Stimulated activated CD8-positive, alpha-beta memory T cell treated with anti-CD3 and anti-CD28 coated beads, Interleukin-4, amount 100 ng/mL, for 48 hours (primary cell): ENCODE measurements at regions not wholly inside any gene's neighbourhood (a gene's known extent, or its start where the extent isn't known, plus 50 kb on each side); places are given as distances from the start of the nearest gene placed in this dataset.
A peak's percentile ranks its signal among the peaks of the same experiment; 100 is the strongest.
"Not testable (repeated sequence)": the region's sequence is repeated elsewhere in the genome, so short reads cannot be mapped to it uniquely, and the experiment has no call there.

Source experiments
- DNase-seq: peaks from one replicate; pipeline ENCODE4 v3.0.0-alpha.2; 2020

DNA sequence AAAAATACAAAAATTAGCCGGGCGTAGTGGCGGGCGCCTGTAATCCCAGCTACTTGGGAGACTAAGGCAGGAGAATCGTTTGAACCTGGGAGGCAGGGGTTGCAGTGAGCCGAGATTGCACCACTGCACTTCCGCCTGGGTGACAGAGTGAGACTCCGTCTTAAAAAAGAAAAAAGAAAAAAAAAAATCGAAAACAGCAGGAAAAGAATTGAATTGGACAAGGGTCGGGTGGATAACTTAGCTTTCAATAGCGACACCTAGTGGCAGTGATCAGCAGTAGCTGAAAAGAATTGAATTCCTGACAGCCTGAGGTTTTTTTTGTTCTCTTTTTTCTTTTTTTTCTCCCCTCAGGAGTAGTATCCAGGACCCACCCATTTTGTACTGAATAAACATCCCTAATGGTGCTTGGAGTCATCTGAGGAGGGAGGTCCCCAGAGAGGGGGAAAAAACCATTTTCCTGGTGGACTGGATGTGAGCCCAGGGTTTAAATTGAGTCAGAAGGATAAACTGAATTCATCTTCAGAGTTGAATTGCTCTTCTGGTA lies 55.1 kb downstream of the CYCS start:
- peak; percentile 49 for DNase-seq

DNA sequence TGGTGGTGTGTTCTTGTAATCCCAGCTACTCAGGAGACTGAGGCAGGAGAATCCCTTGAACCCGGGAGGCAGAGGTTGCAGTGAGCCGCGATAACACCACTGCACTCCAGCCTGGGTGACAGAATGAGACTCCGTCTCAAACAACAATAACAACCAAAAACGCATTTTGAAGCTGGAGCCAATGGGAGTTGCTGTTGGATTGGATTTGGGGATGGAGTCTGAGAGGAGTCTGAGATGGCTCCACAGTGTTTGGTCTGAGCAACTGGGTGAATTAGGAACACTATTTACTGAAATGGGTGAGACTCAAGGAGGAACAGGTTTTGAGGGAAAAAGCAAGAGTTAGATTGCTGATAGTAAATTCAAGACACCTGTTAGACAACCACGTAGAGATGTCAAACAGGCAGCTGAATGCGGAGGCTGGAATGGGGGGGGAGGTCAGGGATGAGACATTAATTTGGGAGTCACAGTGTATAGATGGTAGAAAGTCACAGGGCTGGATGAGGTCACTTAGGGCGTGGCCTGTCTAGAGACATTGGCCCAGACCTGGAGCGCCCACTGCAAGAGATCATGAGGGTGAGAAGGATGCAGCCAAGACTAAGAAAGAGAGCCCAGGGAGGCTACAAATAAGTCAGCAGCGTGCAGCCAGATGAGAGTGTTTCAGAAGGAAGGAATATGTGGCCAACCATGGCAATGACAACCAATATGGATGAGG lies 56.4 kb downstream of the CYCS start:
- DNase-seq: no peak

DNA sequence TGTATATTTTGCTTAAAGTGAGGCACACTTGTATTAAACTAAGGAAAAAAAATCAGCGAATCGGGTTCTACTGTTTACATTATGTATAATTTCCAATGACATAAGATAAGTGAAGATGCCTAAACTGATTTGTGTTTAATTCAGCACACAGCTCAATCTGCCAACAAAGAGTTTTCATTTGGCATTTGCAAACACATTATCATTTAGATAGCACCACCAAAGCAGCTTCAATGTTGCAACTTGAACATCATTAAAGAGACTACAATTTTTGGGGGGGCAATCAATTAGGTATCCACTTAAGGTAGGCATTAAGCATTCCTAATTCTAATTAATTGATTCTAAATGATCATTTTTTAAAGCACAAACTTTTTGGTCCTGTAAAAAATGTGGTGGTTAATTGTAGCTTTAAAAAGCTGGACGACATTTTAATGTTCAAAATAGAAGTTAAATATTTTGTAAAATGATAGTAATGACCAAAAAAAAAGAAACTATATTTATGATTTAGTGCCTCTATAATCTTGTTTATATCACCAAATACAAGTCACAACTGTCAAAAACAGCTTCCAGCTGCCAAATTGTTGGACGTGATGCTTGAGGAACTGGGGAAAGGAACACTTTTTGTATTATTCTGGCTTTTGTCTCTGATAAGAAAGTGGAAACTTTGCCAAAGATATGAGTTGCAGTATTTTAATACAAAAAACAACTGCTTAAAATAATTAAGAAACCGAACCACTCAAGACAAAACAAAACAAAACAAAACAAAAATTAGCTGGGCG lies 57.1 kb downstream of the CYCS start:
- no peak for DNase-seq

DNA sequence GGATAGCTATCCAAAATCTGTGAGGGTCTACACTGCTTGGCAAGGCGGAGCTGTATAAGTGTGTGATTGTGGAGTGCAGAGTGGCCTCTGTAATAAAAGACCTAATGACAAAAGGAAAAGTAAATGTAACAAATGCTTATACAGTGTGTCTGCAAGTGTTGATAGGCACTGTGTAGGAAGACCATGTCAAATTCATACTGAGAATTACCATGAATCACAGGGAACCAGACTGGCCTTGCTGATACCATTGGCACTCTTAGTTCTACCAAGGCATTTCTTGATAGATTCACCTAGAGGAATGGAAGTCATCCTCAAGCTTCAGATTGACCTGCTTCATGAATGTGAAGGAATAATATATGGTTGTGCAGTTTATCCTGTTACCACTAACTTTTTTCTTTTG lies 58.8 kb downstream of the CYCS start:
- no peak for DNase-seq

DNA sequence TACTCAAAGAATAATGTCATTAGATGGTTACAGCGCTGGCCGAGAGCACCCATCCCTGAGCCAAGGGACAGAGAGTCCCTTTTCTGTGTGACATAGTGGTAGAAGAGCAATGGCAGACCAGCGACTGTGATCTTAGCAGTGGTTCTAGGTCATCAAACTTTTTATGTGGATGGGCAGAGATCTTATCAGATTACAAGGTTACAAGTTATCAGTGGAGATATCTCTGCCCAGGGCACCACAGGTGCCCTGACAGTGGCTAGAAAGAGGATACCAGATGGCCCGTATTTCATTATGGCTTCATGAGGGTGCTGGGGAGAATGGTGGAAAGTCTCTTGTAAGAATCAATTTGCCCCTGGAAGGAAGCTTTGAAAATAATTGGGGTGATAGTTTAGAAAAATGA lies 62.7 kb downstream of the CYCS start:
- no peak for DNase-seq

DNA sequence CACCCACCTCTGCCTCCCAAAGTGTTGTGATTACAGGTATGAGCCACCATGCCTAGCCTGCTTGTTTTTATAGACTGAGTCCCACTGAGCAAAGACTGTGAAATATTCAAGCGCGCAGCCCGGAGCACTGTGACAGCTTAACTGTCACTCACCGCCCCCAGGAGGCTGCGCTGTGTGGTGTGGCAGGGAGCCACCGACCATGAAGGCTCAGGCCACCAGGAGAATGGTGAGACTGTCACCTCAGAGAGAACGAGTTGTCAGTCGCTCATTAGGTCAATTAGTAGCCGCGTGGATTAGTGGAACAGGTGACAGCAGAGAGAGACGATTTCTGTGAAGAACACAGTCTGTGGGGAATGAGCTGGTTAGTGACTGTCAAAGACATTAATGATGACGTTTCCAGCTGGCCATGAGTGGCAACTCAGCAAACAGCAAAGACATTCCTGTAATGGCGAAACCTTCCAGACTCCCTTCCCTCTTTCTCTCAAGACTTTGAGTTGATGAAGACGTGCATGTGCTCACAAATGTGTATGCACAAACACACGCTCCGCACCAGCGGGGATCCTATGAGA lies 64.5 kb downstream of the CYCS start:
- DNase-seq: no peak

DNA sequence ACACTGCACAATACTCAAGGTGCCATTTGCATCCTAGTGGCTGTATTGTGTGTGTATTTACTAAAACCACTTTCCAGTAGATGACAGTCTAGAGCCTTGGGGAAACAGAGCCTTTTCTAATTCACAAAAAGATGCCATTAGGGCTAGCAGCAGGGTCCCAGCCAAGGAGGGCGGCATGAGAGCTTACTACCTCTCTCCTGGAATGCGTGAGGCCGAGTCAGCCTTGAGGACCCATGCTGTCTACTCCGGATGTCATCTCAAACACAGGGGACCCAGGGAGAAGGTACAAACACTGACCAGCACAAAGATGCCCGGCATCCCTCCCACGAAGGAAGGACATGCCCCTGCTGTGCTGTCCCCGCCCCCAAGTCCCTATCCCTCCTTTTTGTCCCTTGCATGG lies 65.5 kb downstream of the CYCS start:
- no peak for DNase-seq

DNA sequence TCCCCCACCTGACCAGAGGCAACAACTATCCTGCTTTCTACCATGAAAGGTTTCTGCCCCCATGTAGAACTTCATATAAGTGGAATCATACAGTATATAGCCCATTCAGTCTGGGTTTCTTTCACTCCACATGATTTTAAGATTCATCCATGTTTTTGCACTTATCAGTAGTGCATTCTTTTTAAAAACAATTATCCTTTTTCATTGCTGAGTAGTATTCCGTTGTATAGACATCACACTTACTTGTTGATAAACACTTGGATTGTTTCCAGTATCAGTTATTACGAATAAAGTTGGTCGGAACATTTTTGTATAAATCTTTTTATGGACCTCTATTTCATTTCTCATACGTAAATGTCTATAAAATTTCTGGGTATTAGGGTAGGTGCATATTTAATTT lies 68.7 kb downstream of the CYCS start:
- DNase-seq: no peak

DNA sequence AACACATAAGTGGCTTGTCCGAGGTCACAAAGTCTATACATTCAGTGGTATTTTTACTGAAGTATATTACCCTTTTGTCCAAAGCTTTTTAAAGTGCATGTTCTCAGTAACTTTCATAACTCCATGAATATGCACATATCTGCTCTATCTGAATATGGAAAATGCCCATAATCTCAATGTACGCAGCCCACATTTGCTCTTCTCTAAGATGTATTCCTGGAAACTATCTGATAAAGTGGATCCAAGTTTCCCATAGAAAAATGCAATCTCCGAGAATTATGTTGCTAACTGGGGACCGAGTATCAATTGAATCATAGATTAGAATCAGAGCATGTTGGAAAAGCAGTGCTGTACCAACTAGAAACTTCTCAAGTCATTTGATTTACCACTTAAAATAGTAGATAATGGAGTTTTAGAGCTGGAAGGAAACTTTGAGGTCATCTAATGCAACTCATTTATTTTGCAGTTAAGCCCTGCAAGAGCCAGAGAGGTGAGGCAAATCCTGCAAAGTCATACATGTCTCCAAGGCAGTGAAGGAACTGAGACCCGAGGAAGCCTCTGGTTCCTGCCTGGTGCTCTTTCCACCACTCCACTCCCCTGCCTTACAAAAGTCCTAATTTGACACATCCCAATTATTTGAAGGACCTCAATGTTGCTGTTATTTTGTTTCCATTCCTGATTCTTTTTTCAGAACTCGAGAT lies 69.4 kb downstream of the CYCS start:
- DNase-seq: no peak

DNA sequence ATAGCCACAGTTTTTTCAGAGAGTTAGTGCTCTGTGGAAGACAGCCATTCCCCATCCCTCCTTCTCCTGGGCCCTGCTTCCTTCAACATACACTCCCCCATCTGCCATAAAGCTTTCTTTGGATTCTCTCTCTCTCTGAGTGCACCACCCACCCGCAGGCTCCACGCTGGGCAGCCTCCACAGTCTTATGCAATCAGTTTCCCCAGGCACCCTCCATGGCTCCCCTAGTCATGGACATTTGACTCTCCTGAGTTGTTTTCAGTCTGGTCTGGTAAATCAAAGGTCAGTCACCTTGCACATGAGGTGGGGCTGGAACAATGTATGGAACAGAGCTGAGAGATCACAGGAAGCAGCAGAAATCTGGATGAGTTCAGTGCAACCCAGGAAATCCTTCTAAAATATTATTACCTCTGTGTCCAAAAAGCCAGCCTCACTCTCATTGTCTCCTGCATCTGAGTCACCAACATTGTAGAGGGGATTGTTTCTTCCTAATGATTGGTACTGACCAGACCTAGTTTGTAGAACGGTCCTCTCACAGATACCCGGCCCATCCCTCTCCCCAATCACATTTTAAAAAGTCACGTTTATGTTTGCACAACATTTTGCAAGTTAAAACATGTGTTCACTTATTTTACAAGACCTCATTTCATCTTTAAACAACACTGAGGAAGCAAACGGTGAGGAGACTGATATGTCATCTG lies 70.1 kb downstream of the CYCS start:
- no peak for DNase-seq

DNA sequence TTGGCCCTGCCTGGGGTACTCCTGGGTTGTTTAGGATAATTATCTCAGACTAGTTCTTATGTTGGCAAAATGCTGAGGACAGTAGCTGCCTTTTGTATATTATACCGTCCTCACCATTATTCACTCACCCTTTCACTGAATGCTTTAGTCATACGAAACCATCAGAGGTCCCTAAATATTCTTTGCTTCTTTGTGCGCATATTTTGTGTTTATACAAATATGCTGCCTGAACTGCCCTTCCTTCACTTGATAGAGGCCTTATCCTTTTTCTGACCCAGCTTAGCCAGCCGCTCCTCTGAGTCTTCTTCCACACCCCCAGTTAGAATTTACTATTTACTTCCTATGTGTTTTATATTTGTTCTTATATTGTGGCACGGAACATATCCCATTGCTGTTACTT lies 70.2 kb upstream of the OSBPL3 start:
- DNase-seq: no peak

DNA sequence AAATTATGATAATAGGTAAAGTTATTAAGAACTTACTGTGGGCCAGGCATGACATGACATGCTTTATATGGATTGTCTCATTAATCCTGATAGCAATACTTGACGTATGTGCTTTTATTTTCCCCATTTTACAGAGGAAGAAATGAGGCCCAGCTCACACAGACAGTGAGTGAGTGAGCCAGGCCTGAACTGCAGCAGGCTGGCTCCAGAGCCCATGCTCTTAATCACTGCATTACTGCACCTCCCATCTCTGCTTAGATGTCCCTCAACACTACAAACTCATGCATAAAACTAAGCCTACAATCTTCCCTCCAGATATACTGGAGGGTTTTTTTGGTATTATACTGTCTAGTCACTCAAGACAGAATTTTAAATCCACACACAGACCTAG lies 68.5 kb upstream of the OSBPL3 start:
- no peak for DNase-seq

DNA sequence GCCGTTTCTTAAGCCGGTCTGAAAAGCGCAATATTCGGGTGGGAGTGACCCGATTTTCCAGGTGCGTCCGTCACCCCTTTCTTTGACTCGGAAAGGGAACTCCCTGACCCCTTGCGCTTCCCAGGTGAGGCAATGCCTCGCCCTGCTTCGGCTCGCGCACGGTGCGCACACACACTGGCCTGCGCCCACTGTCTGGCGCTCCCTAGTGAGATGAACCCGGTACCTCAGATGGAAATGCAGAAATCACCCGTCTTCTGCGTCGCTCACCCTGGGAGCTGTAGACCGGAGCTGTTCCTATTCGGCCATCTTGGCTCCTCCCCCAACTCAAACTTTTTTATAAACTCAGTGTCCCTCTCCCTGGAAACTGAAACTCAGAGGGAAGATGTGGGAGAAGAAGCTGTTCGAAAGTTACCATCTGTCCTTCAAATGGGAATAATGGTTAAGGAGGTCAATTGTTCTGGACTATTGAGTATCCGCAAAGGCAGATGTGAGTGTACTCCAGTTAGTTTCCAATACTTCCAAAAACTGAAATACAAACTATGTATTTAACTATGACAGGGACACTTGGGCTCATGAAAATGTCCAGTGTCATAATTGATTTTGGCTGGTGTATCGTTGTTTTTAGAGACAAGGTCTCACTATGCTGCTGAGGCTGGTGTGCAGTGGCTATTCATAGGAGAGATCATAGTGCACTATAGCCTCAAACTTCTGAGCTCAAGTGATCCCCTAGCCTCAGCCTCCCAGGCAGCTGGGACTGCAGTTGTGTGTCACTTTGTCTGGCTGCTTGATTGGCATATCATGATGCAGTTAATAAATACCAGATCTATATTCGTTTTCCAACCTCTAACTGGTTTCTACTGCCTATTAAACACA lies 67.8 kb upstream of the OSBPL3 start:
- not testable (repeated sequence) for DNase-seq

DNA sequence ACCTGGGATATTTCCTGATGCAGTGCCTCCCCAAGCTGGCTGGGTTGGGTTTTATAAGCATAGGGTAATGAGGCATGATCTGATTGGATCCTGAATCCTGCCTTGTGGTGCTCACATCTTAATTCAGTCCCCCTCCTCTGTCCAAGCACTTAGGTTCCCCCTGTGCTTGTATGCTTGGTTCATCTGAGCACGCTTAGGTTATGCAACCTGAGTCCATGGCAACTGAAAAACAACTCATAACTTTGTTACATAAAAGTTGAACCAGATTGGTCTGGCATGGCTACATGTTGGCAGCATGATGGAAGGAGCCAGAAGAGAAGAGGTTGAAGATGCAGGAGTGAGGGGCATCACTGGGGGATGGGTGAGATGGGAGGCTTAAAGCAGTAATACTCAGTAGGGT lies 57.3 kb upstream of the OSBPL3 start:
- DNase-seq: no peak

DNA sequence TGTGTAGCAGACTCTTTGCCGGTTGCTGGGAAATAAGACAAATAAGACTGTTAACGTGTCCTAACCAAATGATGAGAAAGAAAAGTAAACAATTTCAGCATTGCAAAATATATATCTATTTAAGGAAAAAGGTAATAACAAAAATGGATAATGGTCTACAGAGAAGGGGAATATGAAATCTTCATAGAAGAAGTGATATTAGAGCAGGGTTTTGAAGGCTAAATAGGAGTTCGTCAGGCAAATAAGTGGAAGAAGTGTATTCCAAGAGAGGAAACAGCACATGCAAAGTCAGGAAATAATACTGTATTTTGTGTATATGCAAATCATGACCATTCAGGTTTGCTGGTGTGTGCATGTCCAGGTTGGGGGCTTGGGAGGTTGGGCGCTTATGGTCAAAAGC lies 55.3 kb upstream of the OSBPL3 start:
- DNase-seq: no peak

DNA sequence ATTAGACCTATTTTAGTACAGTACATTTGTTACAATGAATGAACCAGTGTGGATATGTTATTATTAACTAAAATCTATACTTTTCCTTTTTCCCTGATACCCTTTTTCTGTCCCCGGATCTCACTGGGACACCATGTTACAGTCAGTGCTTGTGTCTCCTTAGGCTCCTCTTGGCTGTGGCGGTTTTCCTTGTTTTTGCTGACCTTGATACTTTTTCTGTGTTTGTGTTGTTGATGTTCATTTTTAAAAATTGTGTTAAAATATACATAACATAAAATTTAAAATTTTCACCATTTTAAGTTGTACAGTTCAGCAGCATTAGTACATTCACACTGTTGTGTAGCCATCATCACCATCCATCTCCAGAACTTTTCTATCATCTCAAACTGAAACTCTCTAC lies 54.2 kb upstream of the OSBPL3 start:
- DNase-seq: no peak

DNA sequence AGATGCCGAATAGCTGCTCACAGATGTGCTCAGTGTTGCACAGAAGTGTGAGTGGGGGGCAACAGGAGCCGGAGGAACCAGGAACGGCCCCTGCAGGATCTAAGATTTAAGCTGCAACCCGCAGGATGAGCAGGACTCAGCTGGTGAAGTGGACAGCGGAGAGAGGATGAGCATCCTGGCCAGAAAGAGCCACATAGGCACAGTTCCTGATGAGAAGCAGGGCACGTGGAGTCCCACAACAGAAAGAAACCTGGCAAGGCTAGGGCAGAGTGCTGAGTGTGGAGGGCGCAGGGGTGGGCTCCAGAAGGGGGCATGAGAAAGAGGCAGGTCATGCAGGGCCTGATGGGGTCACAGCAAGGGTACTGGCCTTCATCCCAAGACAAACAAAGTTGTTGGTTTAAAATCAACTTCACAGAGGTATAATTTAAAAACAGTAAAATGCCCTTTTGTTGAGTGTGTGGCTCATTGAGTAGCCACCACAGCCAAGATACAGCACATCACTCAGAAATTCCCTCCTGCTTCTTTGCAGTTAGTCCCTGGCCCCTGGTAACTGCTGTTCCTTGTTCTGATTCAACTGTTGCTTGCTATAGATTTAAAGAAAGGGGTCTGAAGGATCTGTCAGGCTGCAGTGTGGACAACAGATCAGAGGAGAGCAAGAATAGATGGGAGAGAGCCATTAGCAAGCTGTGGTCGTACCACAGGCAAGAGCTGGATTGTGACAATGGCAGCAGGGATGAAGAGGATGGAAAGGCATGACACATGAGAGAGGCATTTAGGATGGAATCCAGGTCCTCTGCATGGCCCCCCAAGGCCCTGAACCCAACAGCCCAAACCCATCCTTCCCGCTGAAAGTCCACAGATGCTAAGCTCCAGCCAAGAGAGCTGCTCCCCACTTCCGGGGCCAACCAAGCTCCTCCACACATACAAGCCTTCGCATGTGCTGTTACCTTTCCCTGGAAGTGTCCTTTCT lies 53.1 kb upstream of the OSBPL3 start:
- no peak for DNase-seq

DNA sequence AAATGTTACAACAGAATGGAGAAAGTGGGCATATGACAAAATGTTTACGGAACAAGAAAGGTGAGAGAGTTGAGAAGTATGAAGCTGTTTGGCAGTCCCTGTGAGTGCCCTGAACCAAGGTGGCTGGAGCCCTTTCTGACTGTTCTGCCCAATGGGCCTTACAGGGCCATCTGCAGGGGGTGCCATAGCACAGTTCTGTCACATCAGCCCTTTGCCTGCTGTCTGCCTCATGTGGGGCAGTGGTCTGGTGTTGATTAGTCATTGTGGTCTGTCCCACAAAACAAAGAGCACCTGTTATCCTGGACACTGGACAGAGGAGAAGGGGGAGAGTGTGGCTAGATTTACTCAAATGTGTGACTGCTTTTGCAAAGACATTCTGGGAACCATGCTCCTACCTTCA lies 51.5 kb upstream of the OSBPL3 start:
- no peak for DNase-seq

DNA sequence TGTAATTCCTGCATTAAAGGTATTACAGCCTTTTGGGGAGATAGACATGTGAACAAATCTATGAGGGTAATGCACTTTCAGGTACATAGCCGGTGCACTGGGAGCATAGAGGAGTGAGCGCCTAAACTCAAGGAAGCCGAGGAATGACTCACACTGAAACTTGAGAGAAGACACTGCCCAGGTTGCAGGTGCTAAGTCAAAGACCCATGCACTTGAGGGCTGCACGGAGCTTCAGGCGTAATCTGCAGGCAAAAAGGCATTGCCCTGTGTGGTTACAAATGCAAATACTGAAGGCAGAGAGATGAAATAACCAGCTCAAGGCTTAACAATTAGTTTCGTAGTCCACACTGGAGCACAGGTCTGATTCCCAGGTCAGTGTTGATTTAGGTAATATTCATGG lies 51.0 kb upstream of the OSBPL3 start:
- no peak for DNase-seq
